ENCODE measurements at regions not wholly inside any gene's neighbourhood (a gene's known extent, or its start where the extent isn't known, plus 50 kb on each side); places are given as distances from the start of the nearest gene placed in this dataset.

DNA sequence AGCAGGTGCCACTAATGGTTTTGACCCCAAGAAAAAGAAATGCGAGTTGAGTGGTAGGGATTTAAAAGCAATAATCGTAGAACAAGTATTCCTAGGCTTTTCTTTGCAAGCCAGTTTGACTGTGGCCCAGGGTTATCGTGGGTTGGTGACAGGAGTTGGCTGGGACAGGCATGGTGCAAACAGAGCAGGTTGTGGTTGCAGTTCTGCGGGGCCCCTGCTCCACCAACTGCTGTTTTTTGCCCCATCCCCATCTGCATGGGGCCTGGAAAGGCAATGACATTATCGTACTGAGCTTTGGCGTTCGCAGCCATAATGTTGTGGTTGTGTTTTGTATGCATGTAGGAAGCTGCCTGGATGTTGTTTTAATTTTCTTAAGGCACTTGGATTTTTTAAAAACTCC, 274.0 kb downstream of the TSN start:
- no TSS peak for BruUV-seq (replicated peaks)
- Histone ChIP-seq H3K36me3 (ENCODE audit: low read depth) (no peaks in the 10 kb centered on the region), H3K9me3 (ENCODE audit: insufficient read depth, low read depth) (no peaks in the 10 kb centered on the region), H3K4me2 (no peak overlapping the region), H3K9me2 (ENCODE audit: insufficient read depth) (no peaks in the 10 kb centered on the region), H2AFZ (no peak overlapping the region), H3K4me1 (replicated peaks; ENCODE audit: insufficient read depth) (no peaks in the 10 kb centered on the region), H4K20me1 (ENCODE audit: insufficient read depth) (no peaks in the 10 kb centered on the region), H3F3A (ENCODE audit: insufficient read depth, low read depth) (no peaks in the 10 kb centered on the region), H3K27ac (no peak overlapping the region), H3K27me3 (ENCODE audit: insufficient read depth, low read depth) (peaks cover 91% of the 10 kb centered on the region), H3K4me3 (no peak overlapping the region), H3K79me2 (ENCODE audit: low read depth) (no peaks in the 10 kb centered on the region)
- POLR2A ChIA-PET (ENCODE audit: unreplicated experiment), result no interaction called here
- no peak for DNase-seq
- TF ChIP-seq EZH2 (IDR thresholded peaks at IDR 0.05; ENCODE audit: low read depth), result no peak
- TF ChIP-seq CTCF (conservative IDR thresholded peaks at IDR 0.05), result no peak
- CTCF ChIA-PET, result no interaction called here
- intact Hi-C loops (cut with micrococcal nuclease; ENCODE audit: unreplicated experiment), result no loop called here

- no peaks in the 10 kb centered on the region for H3K79me2 ChIP-seq (ENCODE audit: low read depth)
- H3K9me2 ChIP-seq (ENCODE audit: insufficient read depth), result no peaks in the 10 kb centered on the region
- H3F3A ChIP-seq (ENCODE audit: insufficient read depth, low read depth), result no peaks in the 10 kb centered on the region
- no peak overlapping the region for H3K27ac ChIP-seq
- peaks cover 94% of the 10 kb centered on the region for H3K27me3 ChIP-seq (ENCODE audit: insufficient read depth, low read depth)
- peak in 1 of 2 experiments; percentile 29 for DNase-seq
- H3K9me3 ChIP-seq (ENCODE audit: insufficient read depth, low read depth), result no peaks in the 10 kb centered on the region
- H3K4me3 ChIP-seq, result no peak overlapping the region
- H3K4me1 ChIP-seq (replicated peaks; ENCODE audit: insufficient read depth), result no peaks in the 10 kb centered on the region
- BruUV-seq (replicated peaks), result no TSS peak
- intact Hi-C loops (cut with micrococcal nuclease; ENCODE audit: unreplicated experiment), result no loop called here
- no peak for TF ChIP-seq EZH2 (IDR thresholded peaks at IDR 0.05; ENCODE audit: low read depth)
- TF ChIP-seq CTCF (conservative IDR thresholded peaks at IDR 0.05), result no peak
- H3K4me2 ChIP-seq, result no peak overlapping the region
- ChIA-PET CTCF (no interaction called here), POLR2A (ENCODE audit: unreplicated experiment) (no interaction called here)
- no peaks in the 10 kb centered on the region for H3K36me3 ChIP-seq (ENCODE audit: low read depth)
- H2AFZ ChIP-seq, result no peak overlapping the region
- no peaks in the 10 kb centered on the region for H4K20me1 ChIP-seq (ENCODE audit: insufficient read depth)
These were observed 274.5 kb downstream of the TSN start for GRCh38 chr2:122029945-122030344.

GRCh38 chr2:122031544-122032263, 276.3 kb downstream of the TSN start:
- no peak overlapping the region for H3K27ac ChIP-seq
- H3F3A ChIP-seq (ENCODE audit: insufficient read depth, low read depth), result no peaks in the 10 kb centered on the region
- H3K9me3 ChIP-seq (ENCODE audit: insufficient read depth, low read depth), result no peaks in the 10 kb centered on the region
- H3K27me3 ChIP-seq (ENCODE audit: insufficient read depth, low read depth), result peaks cover 95% of the 10 kb centered on the region
- H3K79me2 ChIP-seq (ENCODE audit: low read depth), result no peaks in the 10 kb centered on the region
- no peaks in the 10 kb centered on the region for H4K20me1 ChIP-seq (ENCODE audit: insufficient read depth)
- no peak overlapping the region for H2AFZ ChIP-seq
- intact Hi-C loops (cut with micrococcal nuclease; ENCODE audit: unreplicated experiment), result no loop called here
- CTCF ChIA-PET, result no interaction called here
- no peak overlapping the region for H3K4me2 ChIP-seq
- peak in 1 of 2 experiments; percentile 28 for DNase-seq
- no peaks in the 10 kb centered on the region for H3K4me1 ChIP-seq (replicated peaks; ENCODE audit: insufficient read depth)
- no peaks in the 10 kb centered on the region for H3K9me2 ChIP-seq (ENCODE audit: insufficient read depth)
- no peak for TF ChIP-seq CTCF (conservative IDR thresholded peaks at IDR 0.05)
- TF ChIP-seq EZH2 (IDR thresholded peaks at IDR 0.05; ENCODE audit: low read depth), result no peak
- no TSS peak for BruUV-seq (replicated peaks)
- no peaks in the 10 kb centered on the region for H3K36me3 ChIP-seq (ENCODE audit: low read depth)
- no peak overlapping the region for H3K4me3 ChIP-seq
- POLR2A ChIA-PET (ENCODE audit: unreplicated experiment), result no interaction called here

Measured in PC-9 (cell line).